HG02943 (cell line): ENCODE measurements at regions not wholly inside any gene's neighbourhood (a gene's known extent, or its start where the extent isn't known, plus 50 kb on each side); places are given as distances from the start of the nearest gene placed in this dataset.

Experiments
- ATAC-seq: cut with Tn5 transposase; IDR thresholded peaks from one replicate; pipeline ENCODE4 v1.9.1; 2021; ENCODE audit warnings: mild to moderate bottlenecking, low read depth, moderate library complexity; ENCODE audit not compliant: unreplicated experiment

DNA sequence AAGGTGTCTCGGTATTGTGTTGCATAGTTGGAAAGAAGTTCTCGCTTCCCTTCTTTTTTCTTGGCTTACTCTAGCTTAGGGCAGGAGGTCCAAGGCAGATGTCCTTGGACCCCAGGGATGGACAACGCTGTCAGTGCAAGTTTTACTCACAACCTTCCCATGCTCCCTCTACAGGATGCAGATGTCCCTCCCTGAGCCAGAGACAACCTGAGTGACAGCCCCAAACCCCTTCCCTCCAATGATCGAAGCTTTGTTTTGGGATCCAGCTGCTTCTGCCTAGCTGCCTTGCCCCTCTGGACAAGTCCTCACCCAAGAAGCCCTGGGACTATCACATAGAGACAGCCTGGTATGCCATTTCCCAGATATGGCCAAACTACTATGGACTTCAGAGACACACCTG lies 112.0 kb upstream of the RAP1B start:
- no peak for ATAC-seq

DNA sequence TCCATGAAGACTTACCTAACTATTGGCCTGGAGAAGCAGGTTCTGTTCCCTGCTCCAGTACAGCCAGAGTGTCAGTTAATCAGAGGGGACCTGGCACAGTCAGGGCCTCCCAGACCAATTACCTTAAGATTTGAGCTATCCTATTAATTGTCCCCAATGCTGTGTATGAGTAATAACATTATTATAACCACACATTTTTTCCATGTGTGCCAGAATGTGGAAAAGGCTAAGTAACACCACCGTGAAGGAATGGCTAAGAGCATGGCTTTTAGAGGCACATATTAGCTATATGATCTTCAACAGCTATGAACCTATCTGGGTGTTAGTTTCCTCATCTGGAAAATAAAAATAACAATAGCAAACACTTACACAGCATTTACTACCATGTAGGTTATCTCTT lies 111.1 kb upstream of the RAP1B start:
- ATAC-seq = no peak

DNA sequence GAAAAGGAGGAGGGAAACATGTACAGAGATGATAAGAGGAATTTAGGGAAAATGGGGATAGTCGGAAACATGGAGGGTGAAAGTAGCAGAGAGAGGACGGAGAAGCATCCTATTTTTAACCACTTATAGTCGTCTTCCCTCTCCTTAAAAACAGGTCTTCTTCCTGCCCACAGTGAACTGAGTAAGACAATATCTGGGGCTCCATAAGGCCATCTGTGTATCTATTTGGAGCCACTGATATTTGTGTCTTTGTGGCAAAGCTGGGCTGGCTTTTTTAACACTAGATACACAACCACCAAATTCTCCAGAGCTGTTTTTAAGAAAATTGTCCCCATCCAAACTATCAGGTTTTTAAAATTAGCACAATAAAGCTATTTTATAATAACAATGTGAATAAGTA lies 109.5 kb upstream of the RAP1B start:
- ATAC-seq = no peak

DNA sequence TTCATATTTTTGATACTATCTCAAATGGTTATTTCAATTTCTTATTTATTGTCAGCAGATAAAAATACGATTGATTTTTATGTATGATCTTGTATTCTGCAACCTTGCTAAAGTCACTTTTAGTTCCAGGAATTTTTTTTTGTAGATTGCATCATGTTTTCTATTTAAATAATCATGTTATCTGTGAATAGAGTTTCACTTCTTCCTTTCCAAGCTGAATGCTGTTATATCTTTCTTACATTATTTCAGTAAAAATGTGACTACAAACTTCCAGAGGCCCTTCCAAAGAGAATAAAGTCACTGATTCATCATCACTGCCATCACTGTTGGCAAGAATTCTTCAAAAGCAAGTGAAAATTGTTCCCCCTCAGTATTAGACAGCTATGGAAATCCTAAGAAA lies 104.7 kb upstream of the RAP1B start:
- ATAC-seq = no peak

DNA sequence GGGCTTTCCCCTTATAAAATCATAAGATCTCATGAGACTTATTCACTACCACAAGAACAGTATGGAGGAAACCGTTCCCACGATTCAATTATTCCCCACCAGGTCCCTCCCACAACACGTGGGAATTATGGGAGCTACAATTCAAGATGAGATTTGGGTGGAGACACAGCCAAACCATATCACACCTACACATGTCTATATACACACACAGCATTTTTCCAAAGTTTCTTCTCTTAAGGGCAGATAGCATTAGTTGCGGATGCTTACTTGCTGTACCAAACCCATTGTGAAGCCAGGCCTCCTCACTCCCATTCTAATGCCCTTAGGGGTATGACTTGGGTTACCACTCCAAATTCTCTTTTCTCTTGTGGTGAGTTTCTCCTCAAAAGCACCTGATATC lies 104.1 kb upstream of the RAP1B start:
- no peak for ATAC-seq

DNA sequence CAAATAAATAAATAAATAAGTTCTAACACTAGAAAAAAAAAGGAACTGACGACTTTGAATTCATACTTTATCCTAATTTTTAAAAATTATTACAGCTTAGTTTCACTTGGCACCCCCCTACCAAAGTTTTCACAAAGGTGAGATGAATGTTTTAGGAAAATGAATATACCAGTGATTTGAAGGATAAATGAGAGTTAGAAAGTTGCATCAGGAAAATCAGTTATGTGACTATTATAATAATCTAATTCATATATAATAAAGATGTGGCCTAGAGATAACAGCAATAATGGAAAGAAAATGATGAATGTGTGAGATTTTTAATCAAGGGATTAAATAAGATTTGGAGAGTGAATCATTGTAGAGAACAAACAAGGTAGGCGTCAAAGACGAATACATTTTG lies 103.0 kb upstream of the RAP1B start:
- no peak for ATAC-seq

DNA sequence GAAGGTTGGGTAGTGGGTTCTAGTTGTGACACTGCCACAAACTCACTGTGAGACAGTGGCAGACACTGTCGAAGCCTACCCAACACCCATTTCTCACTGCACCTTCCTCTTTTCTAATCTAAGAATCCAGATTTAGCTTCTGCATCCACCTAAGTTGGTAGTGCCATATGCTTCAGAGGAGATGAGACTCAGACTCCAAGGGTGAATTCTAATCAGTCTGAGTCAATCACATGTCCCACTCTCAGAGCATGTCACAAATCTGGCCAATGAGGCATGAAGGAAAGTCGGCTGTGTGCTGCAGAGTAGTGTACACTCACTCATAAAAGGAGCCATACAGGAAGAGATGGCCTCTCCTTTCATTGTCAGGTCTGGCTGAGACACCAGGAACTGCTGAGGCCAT lies 102.1 kb upstream of the RAP1B start:
- ATAC-seq = no peak

DNA sequence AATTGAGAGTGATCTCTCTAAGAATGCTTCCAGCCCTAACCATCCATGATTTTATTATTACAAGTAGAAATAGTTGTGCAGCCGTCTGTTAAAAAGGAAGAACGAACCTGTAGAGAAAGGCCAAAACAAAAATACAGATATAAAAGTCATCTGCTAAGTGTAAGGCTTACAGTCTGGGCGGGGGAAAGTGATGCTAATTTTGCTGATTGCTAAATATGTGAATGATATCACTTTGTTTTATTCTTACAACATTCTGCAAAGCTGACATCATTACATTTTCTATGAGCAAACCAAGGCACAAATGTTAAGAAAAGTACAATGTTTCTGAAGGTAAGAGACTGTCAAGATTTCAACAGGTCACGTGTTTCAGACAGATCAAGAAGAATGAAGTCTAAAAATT lies 101.5 kb upstream of the RAP1B start:
- no peak for ATAC-seq

DNA sequence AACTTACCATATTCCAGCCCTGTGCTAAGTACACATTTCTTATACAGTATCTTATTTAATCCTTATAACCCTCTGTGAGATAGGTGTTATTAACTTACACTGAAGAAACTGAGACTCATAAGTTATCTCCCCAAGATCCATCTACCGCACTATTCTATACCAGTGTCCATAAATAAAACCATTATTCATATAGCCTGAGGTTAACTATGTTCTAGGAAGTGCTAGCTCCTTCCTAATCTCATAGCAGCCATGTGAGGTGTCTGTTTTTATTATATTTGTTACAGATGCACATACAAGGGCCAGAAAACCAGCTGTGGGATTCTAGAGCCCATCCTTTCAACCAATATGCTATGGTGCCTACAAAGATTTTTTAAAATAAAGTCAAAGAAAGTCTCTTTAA lies 100.3 kb upstream of the RAP1B start:
- ATAC-seq = no peak

DNA sequence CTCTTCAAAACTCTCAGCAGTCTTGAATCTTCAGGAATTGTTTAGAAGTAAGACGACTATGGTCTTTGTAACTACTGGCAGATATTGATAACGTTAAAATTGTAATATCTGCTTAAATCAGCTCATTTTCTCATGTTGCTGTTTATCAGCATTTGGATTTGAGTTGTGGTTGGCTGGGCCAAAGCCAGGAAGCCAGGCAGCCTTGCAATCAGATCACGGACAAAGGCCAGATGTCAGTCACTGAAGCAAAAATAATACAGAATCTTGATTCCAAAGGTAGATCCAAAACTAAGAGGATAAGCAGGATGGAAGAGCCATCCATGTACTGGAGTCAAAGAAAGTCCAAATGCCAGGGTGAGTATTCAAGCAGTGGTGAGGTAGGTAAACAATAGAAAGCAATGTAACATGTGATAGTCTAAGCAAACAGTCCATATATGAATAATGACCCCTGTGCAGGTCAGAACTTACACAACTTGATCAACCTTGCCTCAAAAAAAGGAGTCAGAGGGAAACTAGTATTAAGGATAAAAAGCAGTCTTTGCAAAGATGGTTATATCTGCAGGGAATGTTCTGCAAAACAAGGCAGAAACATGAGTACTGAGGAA lies 95.8 kb upstream of the RAP1B start:
- ATAC-seq = no peak

DNA sequence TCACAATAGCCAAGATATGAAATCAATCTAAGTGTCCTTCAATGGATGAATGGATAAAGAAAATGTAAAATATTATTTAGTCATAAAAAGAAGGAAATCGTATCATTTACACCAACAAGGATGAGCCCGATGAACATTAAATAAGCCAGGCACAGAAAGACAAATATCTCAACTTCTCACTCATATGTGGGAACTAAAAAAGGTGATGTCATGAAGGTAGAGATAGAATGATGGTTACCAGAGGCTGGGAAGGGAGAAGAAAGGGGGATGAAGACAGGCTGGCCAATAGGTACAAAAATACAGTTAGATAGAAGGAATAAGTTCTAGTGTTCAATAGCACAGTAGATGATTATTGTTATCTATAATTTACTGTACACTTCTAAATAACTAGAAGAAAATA lies 94.9 kb upstream of the RAP1B start:
- no peak for ATAC-seq

DNA sequence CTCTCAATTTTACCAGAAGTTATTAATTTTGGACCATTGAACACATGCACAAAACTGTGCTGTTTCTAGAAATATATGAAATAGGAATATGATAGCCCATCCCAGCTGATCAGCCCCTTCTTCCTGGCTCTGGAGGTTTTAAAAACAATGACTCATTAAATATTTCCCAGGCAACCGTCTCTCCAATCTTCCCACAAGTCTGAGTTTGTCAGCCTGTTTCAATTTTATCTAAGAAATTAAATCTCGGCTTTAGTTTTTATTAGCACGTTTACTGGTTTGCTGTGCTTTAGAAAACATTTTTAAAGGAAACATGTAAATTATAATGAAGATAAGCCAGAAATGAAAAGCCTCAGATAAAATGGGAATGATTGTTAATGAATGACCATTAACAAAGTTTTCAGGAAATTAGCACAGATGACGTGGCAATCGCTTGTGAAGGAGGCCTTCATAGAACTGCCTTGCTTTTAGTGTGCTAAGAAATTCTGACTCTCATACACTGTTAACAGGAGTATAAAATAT lies 89.3 kb upstream of the RAP1B start:
- ATAC-seq = no peak

DNA sequence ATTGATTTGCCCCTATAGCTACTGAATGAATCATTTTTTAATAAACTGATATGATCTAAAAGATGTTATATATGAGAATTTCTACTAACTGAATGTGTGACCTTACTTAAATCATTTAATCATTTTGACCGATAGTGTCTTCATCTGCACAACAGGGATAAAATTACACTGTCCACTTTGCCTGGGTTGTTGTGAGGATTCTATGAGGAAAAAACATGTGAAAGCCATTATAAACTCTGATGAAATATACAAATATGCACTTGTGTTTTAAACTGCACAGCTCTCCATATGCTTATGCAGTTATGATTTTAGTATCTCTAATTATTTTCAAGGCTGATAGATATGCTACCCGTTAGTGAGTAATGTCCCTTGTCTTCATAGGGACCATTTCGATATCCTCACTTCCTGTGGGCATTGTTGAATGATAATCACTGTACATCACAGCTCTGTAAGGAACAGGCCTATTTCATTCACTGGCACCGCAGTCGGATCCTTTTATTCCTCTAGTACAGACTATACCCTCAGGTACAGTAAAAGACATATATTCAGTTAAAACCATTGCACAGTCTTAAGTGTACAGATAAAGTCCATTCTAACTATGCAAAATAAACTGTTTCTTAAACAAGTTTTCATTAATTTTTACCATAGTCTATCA lies 88.7 kb upstream of the RAP1B start:
- no peak for ATAC-seq

DNA sequence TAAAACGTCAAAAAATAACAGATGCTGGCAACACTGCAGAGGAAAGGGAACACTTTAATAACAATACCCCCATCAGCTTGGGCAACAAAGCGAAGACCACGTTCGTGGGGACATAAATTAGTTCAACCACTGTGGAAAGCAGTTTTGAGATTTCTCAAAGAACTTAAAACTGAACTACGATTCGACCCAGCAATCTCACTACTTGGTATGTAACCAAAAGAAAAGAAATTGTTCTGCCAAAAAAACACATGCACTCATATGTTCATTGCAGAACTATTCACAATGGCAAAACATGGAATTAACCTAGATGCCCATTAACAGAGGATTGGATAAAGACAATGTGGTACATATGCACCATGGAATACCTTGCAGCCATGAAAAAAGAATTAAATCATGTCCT lies 81.2 kb upstream of the RAP1B start:
- ATAC-seq = no peak

DNA sequence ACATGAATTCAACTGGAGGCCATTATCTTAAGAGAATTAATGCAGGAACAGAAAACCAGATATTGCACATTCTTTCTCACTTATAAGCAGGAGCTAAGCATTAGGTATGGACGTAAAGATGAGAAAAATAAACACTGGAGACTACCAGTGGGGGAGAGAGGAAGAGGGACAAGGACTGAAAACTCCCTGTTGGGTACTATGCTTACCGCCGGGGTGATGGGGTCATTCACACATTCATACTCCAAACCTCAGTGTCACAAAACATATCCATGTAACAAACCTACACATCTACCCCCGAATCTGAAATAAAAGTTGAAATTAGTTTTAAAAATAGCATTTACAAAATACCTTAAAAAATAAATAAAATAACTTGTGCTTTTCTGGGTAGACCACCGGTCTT lies 80.8 kb upstream of the RAP1B start:
- no peak for ATAC-seq

DNA sequence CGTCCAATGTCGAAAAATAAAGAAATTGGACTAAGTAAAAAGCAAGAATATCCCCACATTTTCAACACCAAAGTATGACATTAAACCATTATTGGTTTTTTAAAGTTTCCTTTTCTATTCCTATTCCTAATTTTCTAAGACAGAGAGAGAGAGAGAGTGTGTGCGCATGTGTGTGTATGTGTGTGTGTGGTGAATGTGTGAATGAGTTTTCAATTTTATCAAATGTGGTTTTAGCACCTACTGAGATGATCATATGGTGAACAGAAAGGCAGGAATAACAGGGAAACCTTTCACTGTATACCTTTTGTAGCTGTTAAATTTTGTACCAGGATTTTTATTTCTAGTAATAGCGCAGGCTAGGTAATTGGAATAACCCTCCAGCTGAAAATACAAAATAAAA lies 80.4 kb upstream of the RAP1B start:
- ATAC-seq = no peak

DNA sequence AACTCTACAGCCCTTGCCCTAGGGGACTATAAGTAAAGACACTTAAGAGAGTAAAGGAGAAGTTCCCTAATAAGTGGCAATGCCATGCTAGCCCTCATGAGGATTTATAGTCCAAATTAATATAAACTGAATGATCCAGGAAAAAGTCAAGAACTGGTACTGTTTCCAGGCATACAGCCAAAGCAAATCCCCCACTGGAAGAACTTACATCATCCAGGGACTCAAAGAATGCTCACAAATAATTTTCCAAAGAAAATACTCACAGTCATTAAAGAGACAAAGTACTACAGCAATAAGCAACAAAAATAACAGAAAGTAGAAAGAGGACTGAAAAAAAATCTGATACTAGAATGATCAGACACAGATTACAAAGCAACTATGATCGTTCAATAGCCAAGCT lies 79.7 kb upstream of the RAP1B start:
- no peak for ATAC-seq

DNA sequence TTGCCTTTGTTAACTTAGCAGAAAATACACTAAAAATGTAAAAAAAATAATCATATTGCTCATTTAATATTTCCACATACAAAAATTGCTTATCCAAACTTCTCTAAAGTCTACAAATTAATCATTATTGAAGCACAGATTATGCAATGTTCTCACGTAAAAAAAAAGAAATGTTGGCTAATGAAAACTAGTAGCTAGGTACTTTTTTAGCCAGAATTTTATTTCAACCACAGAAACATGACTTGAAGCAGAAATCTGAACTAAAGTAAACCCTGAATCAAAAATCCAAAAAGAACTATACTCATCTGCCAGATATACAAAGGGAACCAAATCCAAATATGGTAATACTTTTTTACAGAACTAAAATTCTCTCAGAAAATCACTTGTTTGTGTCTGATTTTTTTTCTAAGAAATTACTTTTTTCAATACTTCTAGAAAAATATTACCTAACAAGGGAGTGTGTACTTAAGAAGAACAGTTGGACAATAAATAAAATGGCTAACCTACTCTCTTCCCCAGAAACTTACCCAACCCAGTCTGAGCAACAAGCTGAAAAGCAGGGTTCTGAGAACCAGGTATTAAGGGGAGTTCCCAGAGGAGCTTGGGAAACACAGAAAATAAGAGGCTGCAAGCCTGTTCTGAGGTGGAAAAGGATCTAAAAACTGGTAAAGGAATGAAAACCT lies 78.4 kb upstream of the RAP1B start:
- ATAC-seq = no peak

DNA sequence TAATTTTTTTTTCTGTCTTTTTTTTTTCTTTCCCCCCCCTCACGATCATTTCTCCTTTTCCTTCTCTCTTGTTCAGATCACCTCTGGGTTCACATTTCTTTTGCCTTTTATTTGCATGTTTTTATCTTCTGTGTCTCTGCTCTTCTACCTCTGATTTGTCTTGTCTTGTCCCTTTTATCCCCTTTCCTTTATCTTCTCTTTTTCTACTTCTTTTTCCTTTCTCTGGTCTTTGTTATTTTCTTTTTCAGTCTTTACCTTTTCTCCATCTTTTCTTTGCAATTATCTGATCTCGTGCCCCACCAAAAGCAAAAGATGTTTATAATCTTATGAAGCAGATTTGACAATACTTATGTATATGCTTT lies 77.8 kb upstream of the RAP1B start:
- no peak for ATAC-seq

DNA sequence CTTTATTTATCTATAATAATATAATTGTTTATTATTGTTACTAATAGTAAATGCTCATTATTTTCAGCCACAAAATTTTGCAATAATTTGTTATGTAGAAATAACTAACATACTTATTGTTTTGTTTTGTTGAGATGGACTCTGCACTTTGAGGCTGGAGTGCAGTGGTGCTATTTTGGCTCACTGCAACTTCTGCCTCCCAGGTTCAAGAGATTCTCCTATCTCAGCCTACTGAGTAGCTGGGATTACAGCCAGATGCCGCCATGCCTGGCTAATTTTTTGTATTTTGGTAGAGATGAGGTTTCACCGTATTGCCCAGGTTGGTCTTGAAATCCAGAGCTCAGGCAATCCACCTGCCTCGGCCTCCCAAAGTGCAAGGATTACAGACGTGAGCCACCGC lies 76.6 kb upstream of the RAP1B start:
- ATAC-seq = no peak

DNA sequence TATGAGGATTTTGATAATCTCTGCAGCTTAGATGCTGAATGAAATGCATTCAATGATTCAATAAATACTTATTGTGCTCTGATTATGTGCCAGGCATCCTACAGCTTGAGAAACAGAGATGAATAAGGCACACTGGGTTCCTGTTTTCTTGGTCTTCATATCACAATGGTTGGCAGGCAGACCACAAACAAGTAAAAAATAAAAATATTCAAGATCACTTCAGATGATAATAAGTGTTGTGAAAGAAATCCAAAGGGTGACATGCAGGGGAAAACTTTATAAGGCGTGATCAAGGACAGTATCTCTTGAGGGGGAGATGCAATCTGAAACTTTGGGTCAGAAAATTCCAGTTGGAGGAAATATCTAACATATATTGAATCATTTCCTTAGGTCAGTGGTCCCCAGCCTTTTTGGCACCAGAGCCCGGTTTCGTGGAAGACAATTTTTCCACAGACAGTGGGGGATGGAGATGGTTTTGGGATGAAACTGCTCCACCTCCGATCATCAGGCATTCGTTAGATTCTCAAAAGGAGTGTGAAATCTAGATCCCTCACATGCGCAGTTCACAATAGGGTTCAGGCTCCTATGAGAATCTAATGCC lies 73.7 kb upstream of the RAP1B start:
- no peak for ATAC-seq

DNA sequence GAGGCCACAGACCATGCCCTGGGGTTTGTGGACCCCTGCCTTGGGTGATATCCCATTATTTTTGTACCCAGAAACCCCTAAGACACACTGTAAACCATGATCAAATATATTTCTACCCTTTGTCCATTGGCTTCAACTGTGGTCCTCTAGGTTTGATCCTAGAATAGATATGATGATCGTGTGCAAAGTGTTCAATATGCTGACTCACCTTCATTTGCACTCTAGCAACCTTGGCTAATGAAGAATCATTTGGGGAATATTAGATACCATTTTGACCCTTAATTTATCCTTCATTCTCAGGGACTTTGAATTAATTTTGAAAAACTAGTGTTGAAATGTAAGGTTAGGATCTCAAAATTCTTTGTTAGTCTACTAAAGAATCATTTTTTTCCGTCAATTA lies 73.1 kb upstream of the RAP1B start:
- ATAC-seq = no peak
